ENCODE measurements at regions not wholly inside any gene's neighbourhood (a gene's known extent, or its start where the extent isn't known, plus 50 kb on each side); places are given as distances from the start of the nearest gene placed in this dataset.
"Not testable (repeated sequence)": the region's sequence is repeated elsewhere in the genome, so short reads cannot be mapped to it uniquely, and the experiment has no call there.

DNA sequence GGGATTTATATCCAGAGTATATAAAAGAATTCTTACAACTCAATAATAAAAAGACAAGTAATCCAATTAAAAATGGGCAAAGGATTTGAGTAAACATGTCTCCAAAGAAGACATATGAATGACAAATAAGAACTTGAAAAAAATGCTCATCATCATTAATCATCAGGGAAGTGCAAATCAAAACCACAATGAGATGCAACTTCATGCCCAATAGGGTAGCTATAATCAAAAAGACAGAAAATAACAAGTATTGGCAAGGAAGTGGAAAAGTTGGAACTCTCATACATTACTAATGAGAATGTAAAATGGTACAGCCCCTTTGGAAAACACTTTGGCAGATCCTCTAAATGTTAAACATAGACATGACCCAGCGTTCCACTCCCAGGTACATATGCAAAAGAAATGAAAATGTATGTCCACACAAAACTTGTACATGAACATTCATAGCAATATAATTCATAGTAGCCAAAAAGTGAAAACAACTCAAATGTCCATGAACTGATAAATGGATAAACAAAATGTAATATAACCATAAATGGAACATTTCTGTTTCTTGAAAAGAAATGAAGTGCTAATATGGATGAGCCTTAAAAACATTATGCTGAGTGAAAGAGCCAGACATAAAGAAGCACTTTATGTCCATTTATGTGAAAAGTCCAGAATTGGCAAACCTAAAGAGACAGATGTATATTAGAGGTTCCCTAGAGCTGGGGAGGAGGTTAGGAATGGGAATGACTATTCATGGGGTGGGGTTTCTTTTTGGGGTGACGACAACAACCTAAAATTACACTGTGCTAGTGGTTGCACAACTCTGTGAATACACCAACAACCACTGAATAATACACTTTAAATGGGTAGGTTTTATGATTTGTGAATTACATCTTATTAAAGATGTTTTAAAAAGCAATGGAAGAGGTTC is 259.7 kb downstream of the RHOU start:
- no peak for DNase-seq

DNA sequence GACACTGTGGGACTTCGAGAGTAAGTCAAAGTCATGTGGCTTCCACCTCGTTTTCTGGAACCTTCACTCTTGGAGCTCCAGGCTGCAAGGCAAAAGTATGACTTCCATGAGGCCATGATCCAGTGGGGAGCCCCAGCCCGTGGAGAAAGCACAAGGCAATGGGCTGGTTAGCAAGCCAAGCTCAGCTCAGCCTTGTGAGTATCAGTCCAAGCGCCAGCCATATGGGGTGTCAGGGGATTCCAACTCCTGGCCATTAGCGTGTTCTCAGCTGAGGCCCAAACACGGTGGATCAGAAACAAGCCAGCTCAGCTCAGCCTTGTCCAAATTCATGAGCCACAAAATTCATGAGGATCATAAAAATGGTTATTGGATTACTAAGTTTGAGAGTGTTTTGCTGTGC is 261.0 kb downstream of the RHOU start:
- no peak for DNase-seq

DNA sequence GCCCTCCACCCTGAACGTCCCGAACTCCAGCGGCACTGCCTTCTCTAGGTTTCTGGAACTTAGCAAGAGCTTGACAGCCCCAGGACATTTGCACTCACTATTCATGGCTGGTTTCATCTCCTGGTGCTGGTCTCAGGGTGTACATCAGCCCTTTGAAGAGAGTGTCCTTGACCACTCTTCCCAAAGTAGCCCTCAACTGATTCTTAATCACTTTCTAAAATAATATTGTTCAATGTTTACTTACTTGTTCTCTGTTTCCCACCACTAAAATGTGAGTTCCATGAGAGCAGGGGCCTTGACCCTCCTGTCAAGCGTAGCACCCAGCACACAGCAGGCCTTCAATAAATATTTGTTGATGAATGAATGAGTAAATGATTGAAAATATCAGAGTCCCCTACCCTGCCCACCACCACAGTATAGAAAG is 262.5 kb downstream of the RHOU start:
- no peak for DNase-seq

GRCh38 chr1:228998179-228998578 is 262.9 kb downstream of the RHOU start:
- DNase-seq: no peak

- no peak for DNase-seq
Measured at GRCh38 chr1:228999446-229000170, 264.3 kb downstream of the RHOU start.

DNA sequence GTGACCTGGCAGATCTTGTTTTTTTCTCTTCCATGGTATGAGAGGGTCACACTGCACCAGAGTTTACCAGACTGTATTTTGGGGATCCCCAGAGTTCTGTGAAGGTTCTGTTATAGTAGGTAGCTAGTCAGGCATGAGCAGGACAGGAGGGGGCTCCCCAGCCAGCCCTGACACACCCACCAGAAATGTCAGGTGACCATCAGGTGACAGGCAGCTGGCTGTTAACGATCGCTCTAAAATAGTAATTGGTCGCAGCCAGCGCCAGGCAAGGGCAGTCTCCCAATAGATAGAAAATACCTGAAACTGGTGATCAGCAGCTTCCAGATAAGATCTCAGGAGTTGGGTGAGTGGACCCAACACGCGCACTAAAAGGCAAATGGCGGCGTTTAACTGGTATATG is 264.9 kb downstream of the RHOU start:
- no peak for DNase-seq

DNA sequence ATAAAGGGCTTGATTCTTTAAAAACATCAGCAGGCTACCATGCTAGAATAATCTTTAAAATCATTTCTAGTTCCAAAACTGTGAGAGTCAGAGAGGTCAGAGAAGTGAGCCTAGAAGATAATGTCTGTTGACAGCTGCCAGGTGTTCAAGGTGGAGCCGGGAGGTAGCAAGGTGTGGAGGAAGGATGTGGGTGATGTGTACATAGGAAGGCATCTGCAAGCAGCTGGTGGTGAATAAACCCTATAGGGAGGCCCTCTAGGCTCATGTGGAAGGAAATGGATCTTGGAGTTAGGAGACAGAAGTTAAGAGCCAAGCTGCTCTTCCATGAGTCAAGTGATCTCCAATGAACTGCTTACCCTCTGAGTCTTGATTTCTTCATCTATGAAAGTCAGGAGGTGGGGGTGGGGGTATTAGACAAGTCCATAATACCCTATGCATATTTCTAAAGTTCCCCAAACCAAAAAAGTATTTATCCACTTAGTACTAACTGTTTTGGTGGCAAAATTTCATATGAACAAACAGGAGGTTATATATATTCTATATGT is 266.3 kb downstream of the RHOU start:
- DNase-seq: no peak

DNA sequence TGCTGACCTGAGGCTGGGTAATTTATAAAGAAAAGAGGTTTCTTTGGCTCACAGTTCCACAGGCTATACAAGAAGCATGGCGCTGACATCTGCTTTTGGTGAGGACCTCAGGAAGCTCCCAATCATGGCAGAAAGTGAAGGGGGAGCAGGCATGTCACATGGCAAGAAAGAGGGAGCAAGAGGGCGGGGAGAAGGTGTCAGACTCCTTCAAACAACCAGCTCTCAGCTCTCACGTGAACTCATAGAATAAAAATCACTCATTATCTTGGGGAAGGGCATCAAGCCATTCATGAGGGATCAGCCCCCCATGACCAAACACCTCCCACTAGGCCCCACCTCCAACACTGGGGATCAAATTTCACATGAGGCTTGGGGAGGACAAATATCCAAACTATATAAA is 266.8 kb downstream of the RHOU start:
- DNase-seq: no peak

GRCh38 chr1:229002451-229002960 is 267.2 kb downstream of the RHOU start:
- no peak for DNase-seq

DNA sequence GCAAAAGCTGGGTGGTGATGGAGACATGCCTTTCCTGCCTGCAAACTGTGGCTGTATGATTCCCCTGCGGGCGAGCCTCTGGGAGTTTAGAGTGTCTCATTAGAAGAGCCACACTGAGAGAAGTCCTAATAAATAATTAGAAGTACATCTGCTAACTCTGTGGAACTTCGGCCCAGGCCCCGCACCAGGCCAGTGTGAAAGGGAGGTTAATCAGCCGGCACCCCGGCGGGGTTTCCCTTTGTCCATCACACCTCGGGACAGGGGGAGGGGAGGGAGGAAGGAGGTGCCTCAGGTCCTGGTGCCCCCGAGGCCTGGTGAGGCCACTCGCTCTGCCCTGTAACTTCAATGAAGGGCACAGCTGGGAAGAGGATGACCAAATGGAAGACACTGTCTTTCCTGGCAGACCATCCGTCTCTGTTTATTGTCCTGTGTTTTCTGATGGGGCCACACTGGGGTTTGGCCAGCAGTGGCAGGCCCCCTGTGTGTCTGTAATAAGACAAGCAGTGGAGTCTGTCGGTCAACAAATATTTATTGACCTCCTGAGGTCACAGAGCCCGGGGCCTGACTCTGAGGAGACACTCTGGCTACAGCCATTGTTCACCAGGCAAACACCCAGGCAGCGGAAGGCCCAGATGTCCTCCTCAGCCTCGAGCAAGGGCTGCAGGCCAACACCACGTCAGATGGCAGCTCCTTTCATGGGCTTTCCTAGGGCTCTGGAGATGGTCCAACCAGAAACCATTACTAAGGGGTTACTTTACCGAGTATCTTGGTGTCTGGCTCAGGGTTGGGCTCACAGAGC is 267.5 kb upstream of the RAB4A start:
- no peak for DNase-seq

- no peak for DNase-seq
Measured at GRCh38 chr1:229004066-229004833, 266.7 kb upstream of the RAB4A start.

DNA sequence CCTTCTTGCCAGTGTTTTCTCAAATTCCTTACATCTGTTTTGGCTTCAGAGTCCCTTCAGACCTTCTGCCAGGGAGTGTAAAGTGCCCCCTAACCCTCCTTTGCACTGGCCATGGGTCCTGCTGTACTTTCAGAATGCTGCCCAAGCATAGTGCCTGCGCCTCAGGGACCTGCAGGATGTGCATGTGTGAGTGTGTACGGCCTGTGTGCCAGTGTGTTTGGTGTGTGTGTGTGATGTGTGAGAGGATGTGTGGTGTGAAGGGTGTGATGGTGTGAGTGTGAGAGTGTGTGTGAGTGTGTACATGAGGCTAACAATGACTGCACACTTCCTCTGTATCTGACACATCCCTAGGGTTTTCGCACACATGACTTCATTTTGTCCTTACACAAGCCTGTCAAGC is 265.8 kb upstream of the RAB4A start:
- DNase-seq: no peak

GRCh38 chr1:229005556-229005955 is 265.4 kb upstream of the RAB4A start:
- DNase-seq: no peak

DNA sequence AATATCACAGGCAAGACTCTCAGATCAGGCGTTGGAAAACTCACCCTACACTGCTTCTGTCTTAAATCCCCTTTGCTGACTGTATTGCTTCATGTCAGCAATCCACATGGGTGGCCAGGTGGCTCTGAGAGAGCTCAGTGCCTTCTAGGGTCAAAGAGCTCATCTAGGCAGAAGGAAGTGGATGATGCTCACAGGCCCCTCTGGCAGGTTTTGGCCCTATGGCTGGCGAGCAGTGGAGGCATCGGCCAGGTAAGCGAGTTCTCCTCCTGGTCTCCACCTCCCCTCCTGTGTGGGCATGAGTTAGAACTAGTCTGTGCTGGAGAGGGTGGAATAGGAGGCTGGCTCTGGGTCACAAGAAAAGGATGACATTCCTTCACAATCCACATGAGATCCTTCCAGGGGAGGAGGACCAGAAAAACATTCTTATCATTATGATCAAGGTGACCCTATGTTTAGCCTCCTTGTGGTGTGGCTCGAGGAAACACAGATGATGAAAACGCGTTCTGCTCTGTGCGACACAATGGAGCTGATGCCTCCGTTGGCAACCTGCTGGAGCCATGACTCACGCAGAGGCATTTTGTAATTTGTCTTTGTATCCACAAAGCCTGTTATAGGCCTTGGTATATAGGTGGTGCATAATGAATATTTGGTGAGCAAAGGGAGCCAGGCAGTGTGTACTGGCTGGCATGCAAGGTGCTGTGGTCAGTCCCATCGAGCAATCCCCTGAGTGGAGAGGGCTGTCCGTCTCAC is 264.6 kb upstream of the RAB4A start:
- no peak for DNase-seq

DNA sequence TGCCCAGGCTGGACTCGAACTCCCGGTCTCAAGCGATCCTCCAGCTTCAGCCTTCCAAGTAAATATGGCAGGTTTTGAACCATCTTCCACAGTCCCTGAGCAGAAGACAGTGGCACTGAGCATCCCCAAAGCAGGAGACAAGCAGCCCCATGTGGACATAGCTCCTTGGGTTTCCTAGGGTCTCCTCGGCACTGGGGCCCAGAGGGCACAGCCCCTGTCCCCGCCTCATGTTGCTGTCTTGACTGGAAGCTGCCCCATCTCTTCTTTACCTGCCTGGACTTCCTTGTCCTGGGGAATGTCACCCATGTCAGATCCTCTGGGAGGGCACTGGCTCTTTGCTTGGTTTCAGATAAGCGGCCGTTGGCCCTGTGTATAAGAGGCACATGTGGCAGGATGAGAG is 263.7 kb upstream of the RAB4A start:
- DNase-seq: no peak

GRCh38 chr1:229007701-229008100 is 263.2 kb upstream of the RAB4A start:
- DNase-seq: no peak

GRCh38 chr1:229008347-229008746 is 262.6 kb upstream of the RAB4A start:
- DNase-seq: not testable (repeated sequence)

- DNase-seq: no peak
Measured at GRCh38 chr1:229011022-229011421, 259.9 kb upstream of the RAB4A start.

- no peak for DNase-seq
Measured at GRCh38 chr1:229012823-229013222, 258.1 kb upstream of the RAB4A start.

GRCh38 chr1:229013981-229014380 is 256.9 kb upstream of the RAB4A start:
- no peak for DNase-seq

- no peak for DNase-seq
Measured at GRCh38 chr1:229015806-229016205, 255.1 kb upstream of the RAB4A start.
